BLaER1 treated with 17β-estradiol and CSF1 and Interleukin-3, amounts not matched to agents 10 nM and 100 nM (cell line): ENCODE measurements at regions not wholly inside any gene's neighbourhood (a gene's known extent, or its start where the extent isn't known, plus 50 kb on each side); places are given as distances from the start of the nearest gene placed in this dataset.
"Not testable (repeated sequence)": the region's sequence is repeated elsewhere in the genome, so short reads cannot be mapped to it uniquely, and the experiment has no call there.

ENCODE experiments used
- H3K27ac ChIP-seq, 11 experiments: shearing (Covaris generic); formaldehyde crosslinking; 2 replicates each; pipeline ENCODE4 v1.8.1; 2022
- H3K27me3 ChIP-seq, 11 experiments: shearing (Covaris generic); formaldehyde crosslinking; 2 replicates each; pipeline ENCODE4 v1.8.1; 2022
- H3K36me3 ChIP-seq, 11 experiments: shearing (Covaris generic); formaldehyde crosslinking; 2 replicates each; pipeline ENCODE4 v1.8.1; 2022
- H3K4me1 ChIP-seq, 10 experiments: shearing (Covaris generic); formaldehyde crosslinking; 2 replicates each; pipeline ENCODE4 v1.8.1; 2022
- H3K4me2 ChIP-seq, 11 experiments: shearing (Covaris generic); formaldehyde crosslinking; 2 replicates each; pipeline ENCODE4 v1.8.1; 2022
- H3K4me3 ChIP-seq, 10 experiments: shearing (Covaris generic); formaldehyde crosslinking; 2 replicates each; pipeline ENCODE4 v1.8.1; 2022
- H3K9ac ChIP-seq, 11 experiments: shearing (Covaris generic); formaldehyde crosslinking; 2 replicates each; pipeline ENCODE4 v1.8.1; 2022
- H3K9me3 ChIP-seq, 11 experiments: shearing (Covaris generic); formaldehyde crosslinking; replicated peaks in 1 of 11; 2 replicates each; pipeline ENCODE4 v1.8.1; 2022
- H4K20me1 ChIP-seq, 11 experiments: shearing (Covaris generic); formaldehyde crosslinking; 2 replicates each; pipeline ENCODE4 v1.8.1; 2022
- Cebpa-rat ChIP-seq, 11 experiments: shearing (Covaris generic); IDR thresholded peaks; 2 replicates each; pipeline ENCODE4 v1.8.1; 2022

GRCh38 chr17:21772321-21772720 is 80.0 kb downstream of the KCNJ18 start:
- TF ChIP-seq Cebpa-rat (IDR thresholded peaks at IDR 0.05), result no peak
- Histone ChIP-seq H3K9me3 (no peaks in the 10 kb centered on the region), H4K20me1 (no peaks in the 10 kb centered on the region), H3K9ac (peak overlapping the region in 2 of 11 experiments; percentile 5 to 50; a peak in 1 of 22 replicates), H3K4me2 (peak overlapping the region in 8 of 11 experiments; percentile 40 to 89 (median 78); a peak in 16 of 22 replicates), H3K36me3 (no peaks in the 10 kb centered on the region), H3K27me3 (peaks cover 0 to 7% (median 0%) of the 10 kb centered on the region in 11 experiments; a peak in 3 of 22 replicates), H3K27ac (no peak overlapping the region), H3K4me1 (peaks cover 32 to 86% (median 77%) of the 10 kb centered on the region in 10 experiments), H3K4me3 (no peak overlapping the region)

GRCh38 chr17:21772991-21773713 is 80.8 kb downstream of the KCNJ18 start:
- H3K9me3 ChIP-seq, H3K27me3 ChIP-seq, H4K20me1 ChIP-seq, H3K36me3 ChIP-seq, H3K4me3 ChIP-seq: not testable (repeated sequence)
- peak overlapping the region in 10 of 11 experiments; percentile 23 to 89 (median 78); a peak in 18 of 22 replicates for H3K4me2 ChIP-seq
- 0 out of 22 replicates have a peak overlapping the region, but pooled peaks of 2 of the 11 experiments have one; percentile 5 to 50 for H3K9ac ChIP-seq
- peaks cover 36 to 82% (median 73%) of the 10 kb centered on the region in 10 experiments for H3K4me1 ChIP-seq
- peak overlapping the region in 1 of 11 experiments; percentile 9; a peak in 2 of 22 replicates for H3K27ac ChIP-seq

- H3K9ac ChIP-seq, result peak overlapping the region in 2 of 11 experiments; percentile 1 to 48; a peak in 1 of 22 replicates
- peaks cover 0 to under 1% (median 0%) of the 10 kb centered on the region in 11 experiments; a peak in 3 of 22 replicates for H3K27me3 ChIP-seq
- peaks cover 36 to 71% (median 62%) of the 10 kb centered on the region in 10 experiments for H3K4me1 ChIP-seq
- peak overlapping the region in 4 of 11 experiments; percentile 1 to 40 (median 4); a peak in 6 of 22 replicates for H3K27ac ChIP-seq
- no peaks in the 10 kb centered on the region for H4K20me1 ChIP-seq
- H3K36me3 ChIP-seq, result no peaks in the 10 kb centered on the region
- H3K4me2 ChIP-seq, result peak overlapping the region; percentile 73 to 89 (median 79)
- H3K9me3 ChIP-seq, result peaks cover 0 to 9% (median 5%) of the 10 kb centered on the region in 11 experiments; a peak in 8 of 22 replicates
- H3K4me3 ChIP-seq, result no peak overlapping the region
- TF ChIP-seq Cebpa-rat (IDR thresholded peaks at IDR 0.05), result no peak
Measured at GRCh38 chr17:21774263-21774662, 81.9 kb downstream of the KCNJ18 start.

- Histone ChIP-seq H3K9ac (peak overlapping the region in 2 of 11 experiments; percentile 18 to 60; a peak in 2 of 22 replicates), H3K27ac (peak overlapping the region in 8 of 11 experiments; percentile 61 to 77 (median 71); a peak in 11 of 22 replicates), H3K4me1 (peaks cover 36 to 62% (median 58%) of the 10 kb centered on the region in 10 experiments), H3K4me2 (peak overlapping the region; percentile 76 to 89 (median 79); a peak in 21 of 22 replicates)
- not testable (repeated sequence) for H3K9me3 ChIP-seq, H3K4me3 ChIP-seq, H3K36me3 ChIP-seq, H3K27me3 ChIP-seq, H4K20me1 ChIP-seq
Measured at GRCh38 chr17:21775566-21775965, 83.2 kb downstream of the KCNJ18 start.

GRCh38 chr17:21776921-21777320 is 84.6 kb downstream of the KCNJ18 start:
- not testable (repeated sequence) for H3K27me3 ChIP-seq, H3K9me3 ChIP-seq, H4K20me1 ChIP-seq, H3K4me3 ChIP-seq, H3K36me3 ChIP-seq
- H3K4me1 ChIP-seq, result peaks cover 36 to 61% (median 57%) of the 10 kb centered on the region in 10 experiments
- peak overlapping the region; percentile 76 to 89 (median 79) for H3K4me2 ChIP-seq
- peak overlapping the region in 10 of 11 experiments; percentile 58 to 77 (median 69); a peak in 20 of 22 replicates for H3K27ac ChIP-seq
- H3K9ac ChIP-seq, result peak overlapping the region in 9 of 11 experiments; percentile 12 to 61 (median 42); a peak in 11 of 22 replicates

- H3K36me3 ChIP-seq, H3K9me3 ChIP-seq, H3K27me3 ChIP-seq, H4K20me1 ChIP-seq, H3K4me2 ChIP-seq, H3K4me3 ChIP-seq, H3K27ac ChIP-seq, H3K9ac ChIP-seq: not testable (repeated sequence)
- H3K4me1 ChIP-seq, result peaks cover 36 to 41% (median 39%) of the 10 kb centered on the region in 10 experiments
Measured at GRCh38 chr17:21778866-21779265, 86.5 kb downstream of the KCNJ18 start.

GRCh38 chr17:21780293-21780888 is 88.1 kb downstream of the KCNJ18 start:
- H3K9me3 ChIP-seq, H3K4me3 ChIP-seq, H4K20me1 ChIP-seq, H3K36me3 ChIP-seq, H3K27ac ChIP-seq, H3K9ac ChIP-seq, H3K27me3 ChIP-seq, H3K4me2 ChIP-seq: not testable (repeated sequence)
- peaks cover 22 to 26% (median 24%) of the 10 kb centered on the region in 10 experiments for H3K4me1 ChIP-seq

- H3K27ac ChIP-seq, H4K20me1 ChIP-seq, H3K9ac ChIP-seq, H3K4me3 ChIP-seq, H3K27me3 ChIP-seq, H3K36me3 ChIP-seq, H3K4me2 ChIP-seq, H3K9me3 ChIP-seq: not testable (repeated sequence)
- peaks cover 15 to 19% (median 17%) of the 10 kb centered on the region in 10 experiments for H3K4me1 ChIP-seq
Measured at GRCh38 chr17:21780919-21781665, 88.8 kb downstream of the KCNJ18 start.

GRCh38 chr17:21781666-21782024 is 89.3 kb downstream of the KCNJ18 start:
- not testable (repeated sequence) for H3K9me3 ChIP-seq, H3K4me3 ChIP-seq, H3K36me3 ChIP-seq, H3K27ac ChIP-seq, H3K9ac ChIP-seq, H3K4me2 ChIP-seq, H4K20me1 ChIP-seq, H3K27me3 ChIP-seq
- peaks cover 9 to 14% (median 11%) of the 10 kb centered on the region in 10 experiments for H3K4me1 ChIP-seq

- not testable (repeated sequence) for H3K4me1 ChIP-seq, H3K27ac ChIP-seq, H4K20me1 ChIP-seq, H3K9me3 ChIP-seq, H3K4me2 ChIP-seq, H3K4me3 ChIP-seq, H3K9ac ChIP-seq, H3K36me3 ChIP-seq, H3K27me3 ChIP-seq
Measured at GRCh38 chr17:21782107-21782506, 89.8 kb downstream of the KCNJ18 start.

GRCh38 chr17:21782604-21783003 is 90.3 kb downstream of the KCNJ18 start:
- H3K27me3 ChIP-seq, H3K4me1 ChIP-seq, H3K27ac ChIP-seq, H3K4me3 ChIP-seq, H3K4me2 ChIP-seq, H3K9ac ChIP-seq, H3K36me3 ChIP-seq, H4K20me1 ChIP-seq, H3K9me3 ChIP-seq: not testable (repeated sequence)

- H4K20me1 ChIP-seq, H3K4me3 ChIP-seq, H3K9ac ChIP-seq, H3K4me2 ChIP-seq, H3K36me3 ChIP-seq, H3K4me1 ChIP-seq, H3K27me3 ChIP-seq, H3K27ac ChIP-seq, H3K9me3 ChIP-seq: not testable (repeated sequence)
Measured at GRCh38 chr17:21783017-21783416, 90.7 kb downstream of the KCNJ18 start.

- H3K9me3 ChIP-seq, result not testable (repeated sequence)
Measured at GRCh38 chr17:21814272-21814671, 121.9 kb downstream of the KCNJ18 start.

More at GRCh38 chr17:21814272-21814671, 121.9 kb downstream of the KCNJ18 start:
- not testable (repeated sequence) for H3K27ac ChIP-seq, H3K27me3 ChIP-seq, H4K20me1 ChIP-seq, H3K4me3 ChIP-seq, H3K9ac ChIP-seq, H3K4me1 ChIP-seq, H3K4me2 ChIP-seq, H3K36me3 ChIP-seq
